Upper lobe of left lung (tissue), 4 donors: ENCODE measurements at regions not wholly inside any gene's neighbourhood (a gene's known extent, or its start where the extent isn't known, plus 50 kb on each side); places are given as distances from the start of the nearest gene placed in this dataset.

Experiments used
- POLR2A ChIP-seq, 4 donors: fragments of 450-650 bp; IDR thresholded peaks; one replicate each; pipeline ENCODE4 v1.5.1; 2016 to 2017; ENCODE audit warnings: antibody characterized with exemption in 4 of 4, mild to moderate bottlenecking in 2 of 4
- TF ChIP-seq, protein P1 (sequence below), 6 experiments: fragments of 450-650 bp in 4 of 6; fragments of 200-600 bp in 2 of 6; sonication (generic) in 2 of 6; IDR thresholded peaks; one replicate each; pipeline ENCODE4 v1.5.1; 2016 to 2019; ENCODE audit warnings: antibody characterized with exemption in 6 of 6

DNA sequence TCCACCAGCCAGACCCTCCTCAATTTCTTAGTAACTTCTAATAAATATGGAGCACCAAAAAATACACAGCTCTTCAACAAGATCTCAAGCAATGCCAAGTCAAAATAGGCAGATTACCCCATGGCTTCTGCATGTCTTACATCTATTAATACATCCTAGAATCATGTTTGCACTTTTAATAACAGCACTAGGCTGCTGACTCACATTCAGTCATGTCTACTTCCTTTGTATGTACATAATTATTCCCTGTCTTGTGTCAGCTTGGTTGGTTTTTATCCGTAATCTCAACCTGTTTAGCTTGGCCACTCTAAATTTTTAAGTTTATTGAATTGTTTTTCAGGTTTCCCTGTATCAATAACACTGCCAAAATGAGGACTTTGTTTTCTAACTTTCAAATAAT is 420.1 kb upstream of the ACVR2A start:
- no peak for TF ChIP-seq POLR2A (IDR thresholded peaks at IDR 0.05)
- TF ChIP-seq, protein P1, sequence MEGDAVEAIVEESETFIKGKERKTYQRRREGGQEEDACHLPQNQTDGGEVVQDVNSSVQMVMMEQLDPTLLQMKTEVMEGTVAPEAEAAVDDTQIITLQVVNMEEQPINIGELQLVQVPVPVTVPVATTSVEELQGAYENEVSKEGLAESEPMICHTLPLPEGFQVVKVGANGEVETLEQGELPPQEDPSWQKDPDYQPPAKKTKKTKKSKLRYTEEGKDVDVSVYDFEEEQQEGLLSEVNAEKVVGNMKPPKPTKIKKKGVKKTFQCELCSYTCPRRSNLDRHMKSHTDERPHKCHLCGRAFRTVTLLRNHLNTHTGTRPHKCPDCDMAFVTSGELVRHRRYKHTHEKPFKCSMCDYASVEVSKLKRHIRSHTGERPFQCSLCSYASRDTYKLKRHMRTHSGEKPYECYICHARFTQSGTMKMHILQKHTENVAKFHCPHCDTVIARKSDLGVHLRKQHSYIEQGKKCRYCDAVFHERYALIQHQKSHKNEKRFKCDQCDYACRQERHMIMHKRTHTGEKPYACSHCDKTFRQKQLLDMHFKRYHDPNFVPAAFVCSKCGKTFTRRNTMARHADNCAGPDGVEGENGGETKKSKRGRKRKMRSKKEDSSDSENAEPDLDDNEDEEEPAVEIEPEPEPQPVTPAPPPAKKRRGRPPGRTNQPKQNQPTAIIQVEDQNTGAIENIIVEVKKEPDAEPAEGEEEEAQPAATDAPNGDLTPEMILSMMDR (IDR thresholded peaks at IDR 0.05) = no peak
